Suprapubic skin (tissue), 3 donors: ENCODE measurements at regions not wholly inside any gene's neighbourhood (a gene's known extent, or its start where the extent isn't known, plus 50 kb on each side); places are given as distances from the start of the nearest gene placed in this dataset.

ENCODE experiments used
- CTCF ChIP-seq, 2 donors: fragments of 200-600 bp in 1 of 2; fragments of 450-650 bp in 1 of 2; sonication (generic) in 1 of 2; IDR thresholded peaks; one replicate each; pipeline ENCODE4 v1.5.1; 2016 to 2019; ENCODE audit warnings: antibody characterized with exemption in 2 of 2, mild to moderate bottlenecking in 1 of 2, moderate library complexity in 1 of 2
- POLR2AphosphoS5 ChIP-seq, 3 donors: sonication (generic); formaldehyde crosslinking; IDR thresholded peaks; one replicate each; pipeline ENCODE4 v1.6.1; 2017; ENCODE audit warnings: antibody characterized with exemption in 3 of 3

- TF ChIP-seq CTCF (IDR thresholded peaks at IDR 0.05) (no peak), POLR2AphosphoS5 (IDR thresholded peaks at IDR 0.05) (no peak)
Measured at GRCh38 chr22:47372596-47373385, 610.3 kb downstream of the TBC1D22A start.
